Myocyte (in vitro differentiated cells): ENCODE measurements at regions not wholly inside any gene's neighbourhood (a gene's known extent, or its start where the extent isn't known, plus 50 kb on each side); places are given as distances from the start of the nearest gene placed in this dataset.

Experiments used
- DNase-seq: peaks from one replicate; pipeline ENCODE4 v3.0.0-alpha.2; 2012; ENCODE audit warnings: low read depth

DNA sequence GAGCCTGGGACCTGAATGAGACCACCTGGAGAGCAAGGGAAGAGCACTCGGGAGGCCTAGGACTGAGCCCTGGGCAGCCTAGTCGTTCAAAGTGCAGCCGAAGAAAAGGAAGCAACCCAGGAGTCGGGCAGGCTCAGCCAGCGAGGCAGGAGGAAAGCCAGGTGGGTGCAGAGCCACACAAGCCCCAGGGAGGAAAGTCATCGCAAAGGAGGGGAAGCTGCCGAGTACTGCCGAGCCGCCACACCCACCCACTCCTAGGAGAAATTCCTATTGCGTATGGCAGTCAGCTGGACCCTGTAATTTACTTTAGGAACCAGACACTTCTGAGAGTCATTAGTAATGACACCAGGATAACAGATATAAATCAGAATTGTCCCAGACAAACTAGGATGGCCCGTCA, 187.6 kb downstream of the KATNIP start:
- DNase-seq = no peak
